ENCODE measurements at regions not wholly inside any gene's neighbourhood (a gene's known extent, or its start where the extent isn't known, plus 50 kb on each side); places are given as distances from the start of the nearest gene placed in this dataset.

GRCh38 chr2:117257362-117257761 is 557.1 kb upstream of the DDX18 start:
- no peaks in the 10 kb centered on the region for H3K27me3 ChIP-seq (ENCODE audit: control insufficient read depth in 4 of 4, insufficient read depth in 4 of 4, low read length in 3 of 4)
- no peak for TF ChIP-seq ATF3 (IDR thresholded peaks at IDR 0.05)
- TF ChIP-seq, protein P1, sequence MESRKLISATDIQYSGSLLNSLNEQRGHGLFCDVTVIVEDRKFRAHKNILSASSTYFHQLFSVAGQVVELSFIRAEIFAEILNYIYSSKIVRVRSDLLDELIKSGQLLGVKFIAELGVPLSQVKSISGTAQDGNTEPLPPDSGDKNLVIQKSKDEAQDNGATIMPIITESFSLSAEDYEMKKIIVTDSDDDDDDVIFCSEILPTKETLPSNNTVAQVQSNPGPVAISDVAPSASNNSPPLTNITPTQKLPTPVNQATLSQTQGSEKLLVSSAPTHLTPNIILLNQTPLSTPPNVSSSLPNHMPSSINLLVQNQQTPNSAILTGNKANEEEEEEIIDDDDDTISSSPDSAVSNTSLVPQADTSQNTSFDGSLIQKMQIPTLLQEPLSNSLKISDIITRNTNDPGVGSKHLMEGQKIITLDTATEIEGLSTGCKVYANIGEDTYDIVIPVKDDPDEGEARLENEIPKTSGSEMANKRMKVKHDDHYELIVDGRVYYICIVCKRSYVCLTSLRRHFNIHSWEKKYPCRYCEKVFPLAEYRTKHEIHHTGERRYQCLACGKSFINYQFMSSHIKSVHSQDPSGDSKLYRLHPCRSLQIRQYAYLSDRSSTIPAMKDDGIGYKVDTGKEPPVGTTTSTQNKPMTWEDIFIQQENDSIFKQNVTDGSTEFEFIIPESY (IDR thresholded peaks at IDR 0.05) = no peak
- no peak for TF ChIP-seq FOXA2 (IDR thresholded peaks at IDR 0.05)
- no peak for TF ChIP-seq JUND (IDR thresholded peaks at IDR 0.05)
- H3K9ac ChIP-seq (ENCODE audit: low read depth in 1 of 2, low read length in 2 of 2) = no peak overlapping the region
- no peak for DNase-seq (ENCODE audit: low spot score)
- H3K4me1 ChIP-seq (ENCODE audit: control insufficient read depth in 4 of 4, insufficient read depth in 4 of 4, low read length in 3 of 4) = no peaks in the 10 kb centered on the region
- no peak overlapping the region for H3K27ac ChIP-seq (ENCODE audit: low read depth in 1 of 2, low read length in 2 of 2)
- no peaks in the 10 kb centered on the region for H3K36me3 ChIP-seq (ENCODE audit: control insufficient read depth in 4 of 4, insufficient read depth in 3 of 4, low read depth in 1 of 4, low read length in 3 of 4)
- 60% methylated on average over 6 of the region's 6 CpGs for WGBS
- peaks cover 0 to 5% (median 1%) of the 10 kb centered on the region in 4 donors for H3K9me3 ChIP-seq (ENCODE audit: control insufficient read depth in 4 of 4, low read length in 3 of 4)
- H3K4me3 ChIP-seq (ENCODE audit: low read depth in 1 of 3, low read length in 3 of 3) = no peak overlapping the region

- no peak for DNase-seq (ENCODE audit: low spot score)
- WGBS = 18% methylated on average over 1 of the region's 1 CpG
- Histone ChIP-seq H3K36me3 (ENCODE audit: control insufficient read depth in 4 of 4, insufficient read depth in 3 of 4, low read depth in 1 of 4, low read length in 3 of 4) (no peaks in the 10 kb centered on the region), H3K27me3 (ENCODE audit: control insufficient read depth in 4 of 4, insufficient read depth in 4 of 4, low read length in 3 of 4) (no peaks in the 10 kb centered on the region), H3K9me3 (ENCODE audit: control insufficient read depth in 4 of 4, low read length in 3 of 4) (peaks cover 0 to 9% (median 0%) of the 10 kb centered on the region in 4 donors), H3K4me1 (ENCODE audit: control insufficient read depth in 4 of 4, insufficient read depth in 4 of 4, low read length in 3 of 4) (no peaks in the 10 kb centered on the region), H3K4me3 (ENCODE audit: low read depth in 1 of 3, low read length in 3 of 3) (no peak overlapping the region), H3K27ac (ENCODE audit: low read depth in 1 of 2, low read length in 2 of 2) (no peak overlapping the region), H3K9ac (ENCODE audit: low read depth in 1 of 2, low read length in 2 of 2) (no peak overlapping the region)
- TF ChIP-seq YY1 (IDR thresholded peaks at IDR 0.05) = no peak
- TF ChIP-seq, protein P2, sequence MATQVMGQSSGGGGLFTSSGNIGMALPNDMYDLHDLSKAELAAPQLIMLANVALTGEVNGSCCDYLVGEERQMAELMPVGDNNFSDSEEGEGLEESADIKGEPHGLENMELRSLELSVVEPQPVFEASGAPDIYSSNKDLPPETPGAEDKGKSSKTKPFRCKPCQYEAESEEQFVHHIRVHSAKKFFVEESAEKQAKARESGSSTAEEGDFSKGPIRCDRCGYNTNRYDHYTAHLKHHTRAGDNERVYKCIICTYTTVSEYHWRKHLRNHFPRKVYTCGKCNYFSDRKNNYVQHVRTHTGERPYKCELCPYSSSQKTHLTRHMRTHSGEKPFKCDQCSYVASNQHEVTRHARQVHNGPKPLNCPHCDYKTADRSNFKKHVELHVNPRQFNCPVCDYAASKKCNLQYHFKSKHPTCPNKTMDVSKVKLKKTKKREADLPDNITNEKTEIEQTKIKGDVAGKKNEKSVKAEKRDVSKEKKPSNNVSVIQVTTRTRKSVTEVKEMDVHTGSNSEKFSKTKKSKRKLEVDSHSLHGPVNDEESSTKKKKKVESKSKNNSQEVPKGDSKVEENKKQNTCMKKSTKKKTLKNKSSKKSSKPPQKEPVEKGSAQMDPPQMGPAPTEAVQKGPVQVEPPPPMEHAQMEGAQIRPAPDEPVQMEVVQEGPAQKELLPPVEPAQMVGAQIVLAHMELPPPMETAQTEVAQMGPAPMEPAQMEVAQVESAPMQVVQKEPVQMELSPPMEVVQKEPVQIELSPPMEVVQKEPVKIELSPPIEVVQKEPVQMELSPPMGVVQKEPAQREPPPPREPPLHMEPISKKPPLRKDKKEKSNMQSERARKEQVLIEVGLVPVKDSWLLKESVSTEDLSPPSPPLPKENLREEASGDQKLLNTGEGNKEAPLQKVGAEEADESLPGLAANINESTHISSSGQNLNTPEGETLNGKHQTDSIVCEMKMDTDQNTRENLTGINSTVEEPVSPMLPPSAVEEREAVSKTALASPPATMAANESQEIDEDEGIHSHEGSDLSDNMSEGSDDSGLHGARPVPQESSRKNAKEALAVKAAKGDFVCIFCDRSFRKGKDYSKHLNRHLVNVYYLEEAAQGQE (IDR thresholded peaks at IDR 0.05) = no peak
- no peak for TF ChIP-seq SP1 (IDR thresholded peaks at IDR 0.05)
- no peak for TF ChIP-seq ATF3 (IDR thresholded peaks at IDR 0.05)
- TF ChIP-seq MAX (IDR thresholded peaks at IDR 0.05) = no peak
- no peak for TF ChIP-seq FOXA1 (IDR thresholded peaks at IDR 0.05)
- no peak for TF ChIP-seq JUND (IDR thresholded peaks at IDR 0.05)
- TF ChIP-seq RAD21 (IDR thresholded peaks at IDR 0.05) = no peak
- no peak for TF ChIP-seq EGR1 (IDR thresholded peaks at IDR 0.05; ENCODE audit: low read depth in 2 of 2)
These were observed 544.9 kb upstream of the DDX18 start for GRCh38 chr2:117269574-117269973.

DNA sequence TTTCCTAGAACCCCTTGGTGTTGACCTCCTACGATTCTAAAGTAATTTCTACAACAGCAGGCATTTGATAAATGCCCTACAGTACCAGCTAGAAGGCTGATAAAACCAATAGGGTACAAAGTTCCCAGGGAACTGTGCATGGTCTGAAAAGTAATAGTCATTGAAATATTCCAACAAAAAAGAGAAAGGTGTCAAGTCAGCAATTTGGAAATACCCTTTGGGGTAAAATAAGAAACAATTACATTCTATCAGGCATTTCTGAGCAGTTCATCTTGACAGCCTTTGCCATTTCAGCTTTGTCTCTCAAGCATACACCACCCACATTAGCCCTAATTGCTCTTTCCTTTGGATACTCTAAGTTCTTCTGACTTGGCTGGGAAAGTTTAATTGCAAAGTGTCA is 542.9 kb upstream of the DDX18 start:
- no peaks in the 10 kb centered on the region for H3K27me3 ChIP-seq (ENCODE audit: control insufficient read depth in 4 of 4, insufficient read depth in 4 of 4, low read length in 3 of 4)
- no peak overlapping the region for H3K4me3 ChIP-seq (ENCODE audit: low read depth in 1 of 3, low read length in 3 of 3)
- no peak for DNase-seq (ENCODE audit: low spot score)
- H3K4me1 ChIP-seq (ENCODE audit: control insufficient read depth in 4 of 4, insufficient read depth in 4 of 4, low read length in 3 of 4) = no peaks in the 10 kb centered on the region
- no peak overlapping the region for H3K9ac ChIP-seq (ENCODE audit: low read depth in 1 of 2, low read length in 2 of 2)
- H3K36me3 ChIP-seq (ENCODE audit: control insufficient read depth in 4 of 4, insufficient read depth in 3 of 4, low read depth in 1 of 4, low read length in 3 of 4) = no peaks in the 10 kb centered on the region
- H3K27ac ChIP-seq (ENCODE audit: low read depth in 1 of 2, low read length in 2 of 2) = no peak overlapping the region
- H3K9me3 ChIP-seq (ENCODE audit: control insufficient read depth in 4 of 4, low read length in 3 of 4) = peaks cover 0 to 10% (median 0%) of the 10 kb centered on the region in 4 donors
- 28% methylated on average over 1 of the region's 1 CpG for WGBS
- TF ChIP-seq, protein P2 (IDR thresholded peaks at IDR 0.05) = no peak
- TF ChIP-seq RAD21 (IDR thresholded peaks at IDR 0.05) (no peak), GABPA (IDR thresholded peaks at IDR 0.05 in 1 of 2, conservative IDR thresholded peaks at IDR 0.05 in 1 of 2) (no peak), NR2F2 (IDR thresholded peaks at IDR 0.05) (no peak), CTCF (IDR thresholded peaks at IDR 0.05; ENCODE audit: low read depth, low read length, missing input control) (no peak), ATF3 (IDR thresholded peaks at IDR 0.05) (no peak), HNF4A (conservative IDR thresholded peaks at IDR 0.05) (no peak), EGR1 (IDR thresholded peaks at IDR 0.05; ENCODE audit: low read depth in 2 of 2) (no peak), JUND (IDR thresholded peaks at IDR 0.05) (no peak), FOXA1 (IDR thresholded peaks at IDR 0.05) (no peak)

All from liver (tissue), 8 donors.